ENCODE measurements at regions not wholly inside any gene's neighbourhood (a gene's known extent, or its start where the extent isn't known, plus 50 kb on each side); places are given as distances from the start of the nearest gene placed in this dataset.

- no peak for TF ChIP-seq CTCF (IDR thresholded peaks at IDR 0.05)
- no peak for TF ChIP-seq POLR2A (IDR thresholded peaks at IDR 0.05)
- no peak for TF ChIP-seq POLR2AphosphoS5 (IDR thresholded peaks at IDR 0.05; ENCODE audit: insufficient read depth in 1 of 2, low read depth in 1 of 2)
Observed at GRCh38 chr19:28497137-28497536, 715.8 kb downstream of the UQCRFS1 start.

All from vagina (tissue), 2 donors.